ENCODE measurements at regions not wholly inside any gene's neighbourhood (a gene's known extent, or its start where the extent isn't known, plus 50 kb on each side); places are given as distances from the start of the nearest gene placed in this dataset.
"Not testable (repeated sequence)": the region's sequence is repeated elsewhere in the genome, so short reads cannot be mapped to it uniquely, and the experiment has no call there.

DNA sequence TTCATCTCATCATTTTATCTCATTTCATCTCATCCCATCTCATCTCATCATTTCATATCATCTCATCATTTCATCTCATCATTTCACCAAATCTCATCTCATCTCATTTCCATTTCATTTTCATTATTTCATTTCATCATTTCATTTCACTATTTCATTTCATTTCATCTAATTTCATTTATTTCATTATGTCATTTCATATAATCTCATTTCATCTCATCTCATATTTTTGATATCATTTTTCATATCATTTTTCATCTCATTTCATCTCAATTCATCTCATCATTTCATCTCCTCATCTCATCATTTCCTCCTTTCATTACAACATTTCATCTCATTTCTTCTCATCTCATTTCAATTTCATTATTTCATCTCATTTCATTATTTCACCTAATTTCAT is 2866.8 kb downstream of the RPIA start:
- not testable (repeated sequence) for DNase-seq (ENCODE audit: low read depth); H3K4me3 ChIP-seq (ENCODE audit: low read depth, low read length)

DNA sequence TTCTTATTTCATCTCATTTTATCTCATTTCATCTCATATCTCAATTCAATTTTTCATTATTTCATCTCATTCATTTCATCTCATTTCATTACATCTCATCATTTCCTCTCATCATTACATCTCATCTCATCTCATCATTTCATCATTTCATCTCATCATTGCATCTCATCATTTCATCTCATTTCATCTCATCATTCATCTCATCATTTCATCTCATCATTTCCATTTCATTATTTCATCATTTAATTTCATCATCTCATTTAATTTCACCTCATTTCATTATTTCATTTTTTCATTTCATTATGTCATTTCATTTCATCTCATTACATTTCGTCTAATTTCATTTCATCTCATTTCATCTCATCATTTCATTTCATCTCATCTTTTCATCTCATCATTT is 2867.8 kb downstream of the RPIA start:
- H3K4me3 ChIP-seq (ENCODE audit: low read depth, low read length); DNase-seq (ENCODE audit: low read depth): not testable (repeated sequence)

DNA sequence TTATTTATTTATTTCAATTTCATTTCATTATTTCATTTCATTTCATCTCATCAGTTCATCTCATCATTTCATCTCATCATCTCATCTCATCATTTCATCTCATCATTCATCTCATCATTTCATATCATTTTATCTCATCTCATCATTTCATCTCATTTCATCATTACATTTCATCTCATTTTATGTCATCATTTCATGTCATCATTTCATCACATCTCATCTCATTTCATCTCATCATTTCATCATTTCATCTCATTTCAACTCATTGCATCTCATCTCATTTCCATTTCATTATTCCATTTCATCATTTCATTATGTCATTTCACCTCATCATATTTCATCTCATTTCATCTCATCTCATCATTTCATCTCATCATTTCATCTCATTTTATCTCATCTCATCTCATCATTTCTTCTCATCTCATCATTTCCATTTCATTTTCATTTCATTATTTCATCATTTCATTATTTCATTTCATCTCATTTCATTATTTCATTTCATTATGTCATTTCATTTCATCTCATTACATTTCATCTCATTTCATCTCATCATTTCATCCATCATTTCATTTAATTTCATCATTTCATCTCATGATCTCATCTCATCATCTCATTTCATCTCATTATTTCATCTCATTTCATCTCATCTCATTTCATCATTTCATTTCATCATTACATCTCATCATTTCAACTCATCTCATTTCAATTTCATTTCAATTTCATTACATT is 2868.6 kb downstream of the RPIA start:
- H3K4me3 ChIP-seq (ENCODE audit: low read depth, low read length); DNase-seq (ENCODE audit: low read depth): not testable (repeated sequence)

DNA sequence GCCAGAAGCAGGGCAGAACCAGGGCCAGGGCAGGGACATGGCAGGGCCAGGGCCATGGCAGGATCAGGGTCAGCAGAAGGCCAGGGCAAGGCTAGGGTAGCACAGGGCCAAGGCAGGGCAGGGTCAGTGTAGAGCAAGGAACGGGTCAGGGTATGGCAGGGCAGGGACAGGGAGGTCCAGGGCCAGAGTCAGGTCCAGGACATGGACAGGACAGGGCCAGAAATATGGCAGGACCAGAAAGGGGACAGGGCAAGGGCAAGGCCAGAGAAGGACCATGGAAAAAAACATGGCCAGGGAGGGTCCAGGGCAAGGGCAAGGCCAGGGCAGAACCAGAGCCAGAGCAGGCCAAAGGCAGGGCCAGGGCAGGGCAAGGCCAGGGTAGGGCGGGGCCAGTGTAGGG is 2870.7 kb downstream of the RPIA start:
- H3K4me3 ChIP-seq (ENCODE audit: low read depth, low read length); DNase-seq (ENCODE audit: low read depth): not testable (repeated sequence)

DNA sequence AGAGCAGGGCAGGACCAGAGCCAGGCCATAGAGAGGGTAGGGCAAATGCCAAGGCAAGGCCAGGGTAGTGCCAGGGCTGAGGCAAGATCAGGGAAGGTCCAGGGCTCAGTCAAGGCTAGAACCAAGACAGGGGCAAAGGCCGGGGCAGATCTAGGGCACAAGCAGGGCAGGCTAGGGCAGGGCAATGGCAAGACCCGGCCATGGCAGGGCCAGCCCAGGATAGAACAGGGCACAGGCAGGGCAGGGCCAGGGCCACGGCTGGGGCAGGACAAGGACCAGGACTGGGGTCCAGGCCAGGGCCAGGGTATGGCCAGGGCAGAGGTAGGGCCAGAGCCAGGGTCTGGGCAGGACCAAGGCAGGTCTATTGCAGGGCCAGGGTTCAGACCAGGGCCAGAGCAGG is 2873.2 kb downstream of the RPIA start:
- DNase-seq (ENCODE audit: low read depth) = not testable (repeated sequence)

DNA sequence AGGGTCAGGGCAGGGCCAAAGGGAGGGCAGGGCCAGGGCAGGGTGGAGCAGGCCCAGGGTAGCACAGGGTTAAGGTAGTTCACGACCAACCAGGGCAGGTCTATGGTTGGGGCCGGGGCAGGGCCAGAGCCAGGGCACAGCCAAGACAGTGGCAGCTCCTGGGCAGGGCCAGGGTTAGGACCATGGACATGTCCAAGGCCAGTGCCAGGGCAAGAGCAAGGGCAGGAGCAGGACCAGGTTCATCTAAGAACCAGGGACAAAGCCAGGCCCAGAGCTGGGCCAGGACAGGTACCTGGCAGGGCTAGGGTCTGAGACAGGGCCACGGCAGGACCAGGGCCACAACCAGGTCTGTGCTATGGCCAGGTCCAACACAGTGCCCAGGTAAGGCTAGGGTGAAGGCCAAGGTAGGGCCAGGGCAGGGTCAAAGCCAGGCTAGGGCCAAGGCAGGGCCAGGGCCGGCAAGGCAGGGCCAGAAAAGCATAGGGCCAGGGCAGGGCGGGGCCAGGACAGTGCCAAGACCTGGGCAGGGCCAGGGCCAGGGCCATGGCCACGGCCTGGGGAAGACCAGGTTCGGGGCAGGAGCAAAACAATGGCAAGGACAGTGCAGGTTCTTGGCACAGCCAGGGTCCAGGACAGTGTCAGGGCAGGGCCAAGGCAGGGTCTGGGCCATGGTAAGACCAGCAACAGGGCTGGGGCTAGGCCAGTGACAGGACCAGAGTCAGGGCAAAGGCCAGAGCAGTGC is 2874.4 kb downstream of the RPIA start:
- H3K4me3 ChIP-seq (ENCODE audit: low read depth, low read length); DNase-seq (ENCODE audit: low read depth): not testable (repeated sequence)

More for the DNA sequence above, 2873.2 kb downstream of the RPIA start:
- H3K4me3 ChIP-seq (ENCODE audit: low read depth, low read length) = not testable (repeated sequence)

DNA sequence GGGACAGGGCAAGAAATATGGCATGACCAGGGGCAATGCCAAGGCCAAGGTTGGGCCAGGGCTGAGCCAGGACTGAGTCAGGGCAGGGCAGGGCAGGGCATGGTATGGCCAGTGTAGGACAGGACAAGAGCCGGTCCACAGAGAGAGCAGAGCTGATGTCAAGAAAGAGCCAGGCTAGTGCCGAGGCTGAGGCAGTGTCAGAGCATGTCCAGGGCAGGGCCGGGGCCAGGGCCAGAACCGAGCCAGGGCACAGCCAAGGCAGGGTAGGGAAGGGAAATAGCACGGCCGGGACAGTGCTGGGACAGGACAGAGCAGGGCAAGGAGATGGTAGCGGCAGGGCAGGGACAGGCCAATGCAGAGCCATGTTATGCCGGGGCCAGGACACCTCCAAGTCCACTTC is 2875.1 kb downstream of the RPIA start:
- not testable (repeated sequence) for H3K4me3 ChIP-seq (ENCODE audit: low read depth, low read length); DNase-seq (ENCODE audit: low read depth)

DNA sequence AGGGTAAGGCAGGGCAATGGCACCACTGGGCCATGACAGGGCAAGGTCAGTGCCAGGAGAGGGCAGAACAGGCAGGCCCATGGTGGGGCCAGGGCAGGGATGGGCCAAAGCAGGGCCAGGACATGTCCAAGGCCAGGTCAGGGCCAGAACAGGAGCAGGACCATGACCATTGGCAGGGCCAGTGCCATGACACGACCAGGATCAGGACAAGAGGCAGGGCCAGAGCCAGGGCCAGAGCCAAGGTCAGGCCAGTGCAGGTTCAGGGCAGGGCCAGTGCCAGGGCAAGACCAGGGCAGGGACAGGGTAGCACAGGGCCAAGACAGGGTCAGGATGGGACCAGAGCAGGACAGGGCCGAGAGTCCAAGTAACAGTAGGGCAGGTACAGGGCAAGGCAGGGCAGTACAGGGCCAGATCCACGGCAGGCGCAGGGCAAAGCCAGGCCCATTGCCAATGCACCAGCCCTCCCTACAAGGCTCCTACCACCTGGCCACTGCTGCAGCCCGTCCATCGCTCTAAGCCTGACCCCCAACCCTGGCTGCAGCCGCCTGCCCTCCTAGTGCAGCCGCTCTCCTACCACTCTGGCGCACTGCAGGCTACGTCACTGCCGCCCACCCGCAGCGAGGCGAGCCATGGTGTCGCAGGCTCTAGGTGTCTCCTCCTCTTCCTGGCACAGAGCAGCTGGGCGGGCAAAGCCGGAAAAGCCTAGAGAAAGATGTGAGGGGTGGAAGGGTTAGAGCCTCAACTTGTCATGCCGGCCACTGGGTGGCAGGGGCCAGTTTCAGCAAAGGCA is 2876.3 kb downstream of the RPIA start:
- not testable (repeated sequence) for DNase-seq (ENCODE audit: low read depth); H3K4me3 ChIP-seq (ENCODE audit: low read depth, low read length)

DNA sequence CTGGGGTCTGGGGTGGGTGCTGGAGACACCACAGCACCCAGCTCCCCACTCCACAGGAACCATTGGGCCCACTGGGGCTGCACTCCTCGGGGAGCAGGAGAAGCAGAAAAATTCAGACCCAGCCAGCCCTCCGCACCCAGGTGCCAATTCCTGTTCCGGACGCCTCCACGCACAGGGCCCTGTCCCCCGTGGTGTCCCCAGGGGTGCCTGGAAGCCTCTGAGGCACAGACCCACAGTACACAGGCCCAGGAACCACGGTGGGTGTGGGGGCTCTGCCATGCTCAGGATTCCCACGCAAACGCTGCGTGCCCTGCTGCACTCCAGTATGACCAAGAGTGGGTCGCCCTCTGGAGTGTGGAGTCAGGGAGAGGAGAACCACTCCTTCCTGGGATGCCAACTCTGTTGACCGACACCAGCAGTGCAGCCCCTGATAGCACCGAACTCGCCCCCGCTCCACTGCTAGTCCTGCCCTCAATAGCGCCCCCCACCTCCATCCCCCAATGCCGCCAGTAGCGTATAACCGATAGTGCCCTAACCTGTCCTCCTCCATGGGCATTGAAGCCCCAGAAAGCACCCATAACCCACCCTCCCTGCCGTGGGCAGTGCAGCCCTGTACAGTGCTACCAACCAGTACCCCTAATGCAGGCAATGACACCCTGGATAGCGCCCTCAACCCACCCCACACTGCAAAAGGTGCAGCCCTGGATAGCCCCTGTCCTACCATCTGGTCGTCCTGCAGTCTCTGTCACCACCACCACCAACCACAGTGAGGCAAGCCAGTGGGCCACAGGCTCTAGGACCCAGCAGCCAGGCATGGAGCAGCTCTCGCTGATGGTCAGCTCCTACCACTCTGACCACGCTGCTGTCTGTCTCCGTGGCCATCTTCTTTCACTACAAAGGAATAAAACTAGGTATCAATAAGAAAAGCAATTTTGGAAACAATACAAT is 2877.2 kb downstream of the RPIA start:
- not testable (repeated sequence) for DNase-seq (ENCODE audit: low read depth)

DNA sequence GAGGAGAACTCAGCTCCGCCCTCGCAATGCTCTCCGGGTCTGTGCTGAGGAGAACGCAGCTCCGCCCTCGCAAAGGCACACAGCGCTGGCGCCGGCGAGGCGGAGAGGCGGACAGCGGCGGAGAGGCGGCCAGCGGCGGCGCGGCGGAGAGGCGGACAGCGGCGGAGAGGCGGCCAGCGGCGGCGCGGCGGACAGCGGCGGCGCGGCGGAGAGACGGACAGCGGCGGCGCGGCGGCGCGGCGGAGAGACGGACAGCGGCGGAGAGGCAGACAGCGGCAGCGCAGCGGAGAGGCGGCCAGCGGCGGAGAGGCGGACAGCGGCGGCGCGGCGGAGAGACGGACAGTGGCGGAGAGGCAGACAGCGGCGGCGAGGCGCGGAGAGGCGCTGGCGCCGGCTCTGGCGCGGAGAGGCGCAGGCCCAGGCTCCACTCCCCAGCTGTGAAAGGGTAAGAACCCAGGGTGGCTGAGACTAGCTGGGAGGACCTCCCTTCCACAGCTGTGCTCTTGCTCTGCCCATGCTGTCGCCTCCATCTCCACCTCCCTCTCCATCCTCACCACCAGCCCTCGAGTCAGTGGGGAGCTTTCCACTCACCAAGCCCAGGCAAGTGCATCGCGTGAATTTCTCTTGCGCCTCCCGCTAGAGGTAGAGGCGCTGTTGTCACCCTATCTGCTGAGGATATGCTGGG is 2879.9 kb downstream of the RPIA start:
- not testable (repeated sequence) for DNase-seq (ENCODE audit: low read depth)

More for the DNA sequence above, 2877.2 kb downstream of the RPIA start:
- not testable (repeated sequence) for H3K4me3 ChIP-seq (ENCODE audit: low read depth, low read length)

DNA sequence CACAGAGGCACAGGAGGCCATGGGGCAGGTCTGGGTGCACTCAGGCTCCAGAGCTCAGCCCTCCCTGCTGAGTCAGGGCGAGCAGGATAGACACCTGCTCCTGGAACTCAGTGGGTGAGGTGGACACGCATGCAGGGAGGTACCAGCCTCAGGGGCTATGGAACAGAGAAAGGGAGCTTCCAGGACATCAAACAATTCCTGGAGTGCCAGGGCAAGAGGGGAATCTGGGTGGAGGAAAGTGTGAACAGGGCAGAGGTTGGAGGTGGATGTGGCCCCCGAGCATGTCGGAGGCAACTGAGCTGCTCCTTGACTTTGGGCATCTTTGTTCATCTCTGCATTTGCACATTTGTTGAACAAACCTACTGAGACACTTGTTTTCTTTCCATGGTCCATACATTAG is 2881.5 kb downstream of the RPIA start:
- DNase-seq (ENCODE audit: low read depth); H3K4me3 ChIP-seq (ENCODE audit: low read depth, low read length): not testable (repeated sequence)

More for the DNA sequence above, 2879.9 kb downstream of the RPIA start:
- H3K4me3 ChIP-seq (ENCODE audit: low read depth, low read length) = not testable (repeated sequence)

DNA sequence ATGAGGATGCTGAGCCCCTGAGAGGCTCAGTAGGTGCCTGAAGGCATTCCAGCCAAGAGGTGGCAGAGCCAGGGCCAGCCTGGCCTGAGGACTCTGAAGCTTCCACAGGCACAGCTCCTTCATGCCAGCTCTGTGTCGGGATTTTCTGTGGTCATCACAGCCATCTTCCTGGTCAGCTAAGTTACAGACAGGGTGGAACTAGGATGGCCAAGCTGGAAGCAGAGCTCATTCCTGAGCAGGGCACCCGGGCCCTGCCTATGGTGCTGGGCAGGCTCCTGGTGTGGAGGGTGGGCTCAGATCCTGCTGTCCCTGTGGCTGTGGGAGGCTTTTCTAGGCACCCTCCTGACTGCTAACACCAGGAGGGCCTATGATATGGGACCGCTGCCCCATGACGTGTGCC is 2882.3 kb downstream of the RPIA start:
- not testable (repeated sequence) for H3K4me3 ChIP-seq (ENCODE audit: low read depth, low read length); DNase-seq (ENCODE audit: low read depth)

DNA sequence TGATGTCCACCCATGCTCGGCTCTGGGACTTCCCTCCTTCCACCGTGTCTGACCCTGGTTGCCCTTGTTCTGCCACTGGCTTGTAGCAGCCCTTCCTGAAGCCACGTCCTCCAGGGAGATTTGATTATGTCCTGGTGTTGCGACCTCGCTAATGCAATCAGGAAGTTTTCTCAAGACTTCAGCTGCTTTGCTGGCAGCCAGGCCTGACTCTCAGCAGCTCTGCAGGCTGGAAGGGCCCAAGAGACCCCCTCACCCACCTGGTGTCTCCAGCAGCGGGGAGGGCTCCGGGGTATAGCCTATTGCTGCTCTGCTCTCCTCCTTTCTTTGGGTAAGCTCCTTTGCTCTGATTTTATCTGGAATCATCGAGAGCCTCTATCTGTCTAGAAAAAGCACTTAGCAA is 2882.8 kb downstream of the RPIA start:
- H3K4me3 ChIP-seq (ENCODE audit: low read depth, low read length); DNase-seq (ENCODE audit: low read depth): not testable (repeated sequence)

DNA sequence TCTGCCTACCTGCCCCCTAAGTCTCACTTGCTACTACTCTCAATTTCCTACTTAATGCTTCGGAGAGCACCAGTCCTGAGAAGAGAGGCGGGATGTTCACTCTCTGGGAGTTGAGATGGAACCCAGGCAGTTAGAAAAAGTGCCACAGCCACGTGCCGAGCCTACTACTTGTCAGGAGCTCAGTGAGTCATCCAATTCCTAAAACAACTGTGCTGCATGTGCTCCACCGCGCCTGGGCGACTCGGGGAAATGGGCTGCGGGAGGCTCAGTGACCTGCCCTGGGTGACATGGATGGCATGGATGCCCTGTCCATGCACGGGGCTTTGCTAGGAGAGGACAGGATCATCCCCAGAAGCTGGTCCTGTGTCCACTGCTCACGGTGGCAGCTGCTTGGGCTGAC is 2884.2 kb downstream of the RPIA start:
- not testable (repeated sequence) for DNase-seq (ENCODE audit: low read depth); H3K4me3 ChIP-seq (ENCODE audit: low read depth, low read length)

DNA sequence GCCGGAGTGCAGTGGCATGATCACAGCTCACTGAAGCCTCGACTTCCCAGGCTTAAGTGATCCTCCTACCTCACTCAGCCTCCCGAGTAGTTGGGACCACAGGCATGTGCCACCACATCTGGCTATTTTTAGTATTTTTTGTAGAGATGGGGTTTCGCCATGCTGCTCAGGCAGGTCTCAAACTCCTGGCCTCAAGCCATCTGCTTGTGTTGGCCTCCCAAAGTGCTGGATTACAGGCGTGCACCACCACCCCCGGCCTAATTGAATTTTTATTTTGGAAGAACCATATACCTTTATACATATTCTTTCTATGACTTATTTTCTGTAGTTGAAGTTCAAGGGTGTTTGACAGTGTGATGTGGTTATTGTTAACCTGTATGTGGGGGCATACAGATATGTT is 2885.9 kb downstream of the RPIA start:
- not testable (repeated sequence) for H3K4me3 ChIP-seq (ENCODE audit: low read depth, low read length); DNase-seq (ENCODE audit: low read depth)

DNA sequence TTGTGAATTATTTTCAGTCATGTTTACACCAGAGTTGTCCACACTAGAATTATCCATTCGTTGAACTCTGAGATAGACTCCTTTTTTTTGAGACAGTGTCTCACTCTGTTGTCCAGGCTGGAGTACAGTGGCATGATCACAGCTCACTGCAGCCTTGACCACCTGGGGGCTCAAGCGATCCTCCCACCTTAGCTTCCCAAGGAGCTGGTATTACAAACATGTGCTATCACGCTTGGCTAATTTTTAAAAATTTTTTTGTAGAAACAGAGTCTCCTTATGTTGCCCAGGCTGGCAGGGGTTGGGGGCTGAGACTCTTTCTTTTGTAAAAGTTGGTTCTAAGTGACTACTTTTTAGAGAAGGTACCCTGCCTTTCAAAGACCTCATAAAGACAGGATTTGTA is 2887.2 kb downstream of the RPIA start:
- H3K4me3 ChIP-seq (ENCODE audit: low read depth, low read length); DNase-seq (ENCODE audit: low read depth): not testable (repeated sequence)

DNA sequence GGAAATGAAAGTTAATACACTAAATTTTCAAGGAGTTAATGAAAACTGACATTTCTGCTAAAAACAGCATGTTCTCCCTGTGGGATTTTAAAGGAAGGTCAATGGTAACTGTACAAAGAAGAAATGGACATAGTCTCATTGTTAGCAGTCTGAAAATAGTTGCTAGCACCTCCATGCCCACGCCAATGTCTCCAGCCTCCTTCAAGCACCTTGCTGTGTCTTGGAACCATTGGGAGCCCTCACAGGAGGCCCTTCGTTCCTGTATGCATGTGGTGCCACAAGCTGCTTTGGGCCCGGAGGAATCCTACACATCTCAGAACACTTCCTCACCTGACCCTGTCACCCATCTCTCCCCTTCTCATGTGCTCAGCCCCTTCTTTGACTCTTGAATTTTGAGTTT is 2888.1 kb downstream of the RPIA start:
- not testable (repeated sequence) for H3K4me3 ChIP-seq (ENCODE audit: low read depth, low read length)

DNA sequence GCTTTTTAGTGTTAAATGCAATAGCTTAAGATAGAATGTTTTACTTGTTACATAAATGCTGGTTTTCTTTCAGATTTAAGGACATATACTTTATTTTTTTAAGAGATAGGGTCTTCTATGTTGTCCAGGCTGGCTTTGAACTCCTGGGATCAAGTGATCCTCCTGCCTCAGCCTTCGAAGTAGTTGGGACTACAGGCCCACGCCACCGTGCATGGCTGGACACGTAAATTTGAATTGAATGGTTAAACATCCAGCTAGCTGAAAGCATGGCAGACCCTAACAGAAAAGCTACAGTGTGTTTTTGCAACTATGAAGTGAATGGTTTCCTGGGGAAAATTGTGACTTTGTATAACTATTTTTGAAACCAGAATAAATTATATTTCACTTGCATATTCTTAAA is 2888.6 kb downstream of the RPIA start:
- not testable (repeated sequence) for H3K4me3 ChIP-seq (ENCODE audit: low read depth, low read length); DNase-seq (ENCODE audit: low read depth)

More for the DNA sequence above, 2888.1 kb downstream of the RPIA start:
- DNase-seq (ENCODE audit: low read depth) = not testable (repeated sequence)

Data from fibroblast of the aortic adventitia (primary cell).